ENCODE measurements at regions not wholly inside any gene's neighbourhood (a gene's known extent, or its start where the extent isn't known, plus 50 kb on each side); places are given as distances from the start of the nearest gene placed in this dataset.

DNA sequence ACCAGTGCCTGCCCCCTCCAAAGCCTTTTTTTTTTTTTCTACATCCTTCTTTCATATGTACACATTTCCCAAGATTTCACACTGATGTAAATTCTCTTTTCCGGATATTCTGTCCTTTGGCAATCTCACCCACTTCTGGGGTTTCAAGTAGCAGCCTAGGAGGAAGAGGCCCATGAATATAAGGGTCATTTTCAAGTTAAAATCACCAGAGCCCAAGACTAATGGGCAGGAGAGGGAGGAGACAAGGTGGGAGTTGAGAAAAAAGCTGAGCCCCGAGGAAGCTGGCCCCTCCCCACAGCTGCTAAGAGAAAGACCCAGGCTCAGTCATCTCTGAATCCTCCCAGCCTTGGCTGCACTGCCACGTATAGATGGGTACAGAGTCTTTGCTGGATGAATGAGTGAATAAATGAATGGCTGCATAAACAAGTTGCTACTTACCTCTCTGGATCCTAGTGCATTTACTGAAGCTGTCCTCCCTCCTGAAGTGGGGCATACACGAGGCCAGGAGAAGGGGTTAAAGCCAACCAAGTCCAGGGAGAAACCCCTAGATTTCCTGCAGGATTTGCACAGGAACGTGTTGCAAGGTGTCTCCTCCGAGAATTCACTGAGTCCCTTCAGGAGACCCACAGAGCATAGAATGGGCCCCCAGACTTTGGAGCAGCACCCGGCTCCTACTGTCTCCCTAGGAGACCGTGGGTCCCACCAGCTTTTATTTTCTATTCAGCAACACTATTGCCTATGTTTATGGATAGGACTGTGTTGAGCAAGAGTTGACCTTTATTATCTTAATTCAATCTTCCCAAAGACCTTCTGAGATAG is 100.8 kb upstream of the LIPC start:
- no peak for DNase-seq

DNA sequence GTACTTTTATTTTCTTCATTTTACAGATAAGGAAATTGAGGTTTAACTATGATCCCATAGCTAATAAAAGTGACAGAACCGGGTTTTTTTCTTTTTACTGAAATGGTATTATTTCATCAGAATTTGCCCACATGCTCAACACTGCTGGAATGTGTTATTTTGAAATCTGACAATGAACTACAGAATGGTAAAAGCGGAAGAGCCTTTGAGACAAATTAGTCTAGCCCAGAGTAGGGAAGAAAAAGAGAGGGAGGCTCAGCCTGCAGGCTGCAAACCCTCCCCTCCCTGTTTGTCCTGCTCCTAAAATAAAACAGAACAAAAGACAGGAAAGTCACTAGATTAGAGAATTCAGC is 100.3 kb upstream of the LIPC start:
- DNase-seq, result peak; percentile 78

DNA sequence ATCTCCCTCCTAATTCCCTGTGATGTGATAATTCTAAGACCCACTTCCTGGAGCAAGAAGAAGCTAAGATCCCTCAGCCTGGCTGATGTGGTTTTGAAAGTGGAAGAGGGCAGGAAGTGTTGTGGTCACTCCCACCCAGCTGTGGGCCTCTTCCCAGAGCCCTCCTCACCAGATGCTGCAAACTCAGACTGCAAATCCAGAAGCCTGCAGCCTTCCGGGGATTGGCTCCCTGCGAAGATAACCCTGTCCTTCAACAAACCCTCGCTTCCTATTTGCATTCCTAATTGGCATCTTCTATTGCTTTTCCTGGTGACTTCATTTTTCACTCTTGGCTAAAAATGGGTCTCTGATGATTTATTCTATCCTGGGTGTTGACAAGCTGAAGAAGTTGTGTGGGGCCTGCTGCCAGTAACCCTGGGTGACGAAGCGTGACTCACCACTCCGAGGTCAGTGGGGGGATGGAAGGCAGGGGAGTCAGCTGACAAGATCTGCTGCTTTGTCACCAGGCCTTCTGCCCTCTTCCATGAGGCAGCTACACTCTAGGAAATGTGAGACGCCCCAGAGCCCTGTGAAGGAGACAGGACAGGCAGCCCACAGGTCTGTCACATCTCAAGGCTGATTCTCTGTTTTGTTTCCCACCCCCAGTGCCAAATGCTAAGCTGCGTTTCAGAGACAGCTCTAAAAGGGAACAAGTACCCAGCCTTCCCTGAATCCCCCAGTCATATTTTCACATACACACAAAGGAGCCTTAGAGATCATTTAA is 99.7 kb upstream of the LIPC start:
- DNase-seq, result peak; percentile 97

DNA sequence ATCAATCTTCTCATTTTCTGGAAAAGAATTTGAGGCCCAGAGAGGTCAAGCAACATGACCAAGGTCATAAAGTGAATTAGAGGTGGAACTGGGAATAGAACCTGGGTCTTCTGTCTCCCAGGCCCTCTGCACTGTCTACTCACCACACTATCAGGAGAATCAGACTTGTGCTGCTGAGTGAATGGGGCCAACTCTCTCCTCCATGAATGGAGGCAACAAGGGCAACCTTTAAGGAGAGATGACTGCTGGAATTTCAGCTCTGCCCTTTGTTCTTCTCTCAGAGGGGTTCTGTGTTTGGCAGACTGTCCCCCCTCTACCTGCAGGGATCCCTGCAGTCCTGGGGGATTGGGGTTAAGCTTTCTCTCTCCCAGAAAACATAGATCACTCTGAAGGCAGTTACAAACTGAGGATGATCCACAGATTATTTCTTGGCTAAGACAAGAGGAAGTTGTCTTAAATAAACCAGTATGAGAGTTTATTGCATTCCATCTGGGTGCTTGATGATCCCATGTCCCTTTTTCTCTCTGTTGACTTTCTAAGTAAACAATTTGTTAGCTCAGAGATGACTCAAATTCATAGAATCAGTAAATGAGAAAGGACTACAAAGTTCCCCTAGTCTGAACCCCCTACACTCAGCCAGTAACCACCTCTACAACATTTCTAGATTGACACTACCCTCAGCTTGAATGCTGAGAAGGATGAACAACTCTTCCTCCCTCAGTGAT is 99.0 kb upstream of the LIPC start:
- no peak for DNase-seq

DNA sequence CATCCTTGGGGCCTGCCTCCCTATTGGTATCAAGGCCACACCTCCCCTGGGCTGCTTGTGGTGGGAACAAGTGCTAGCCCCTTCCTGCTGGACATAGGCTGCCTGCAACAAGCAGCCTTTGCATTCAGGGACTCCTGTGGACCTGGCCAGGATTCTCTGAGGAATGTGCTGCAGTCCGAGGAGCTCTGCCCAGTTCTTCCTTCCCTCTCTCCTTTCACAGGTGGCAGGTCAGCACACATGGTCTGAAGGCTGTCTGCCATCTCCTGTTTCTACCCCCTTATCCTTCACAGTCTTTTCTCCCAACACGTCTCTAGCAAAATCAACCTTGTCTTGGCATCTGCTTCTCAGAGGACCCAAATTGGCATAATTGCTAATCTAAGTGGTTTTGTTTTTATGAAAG is 97.0 kb upstream of the LIPC start:
- DNase-seq, result no peak

DNA sequence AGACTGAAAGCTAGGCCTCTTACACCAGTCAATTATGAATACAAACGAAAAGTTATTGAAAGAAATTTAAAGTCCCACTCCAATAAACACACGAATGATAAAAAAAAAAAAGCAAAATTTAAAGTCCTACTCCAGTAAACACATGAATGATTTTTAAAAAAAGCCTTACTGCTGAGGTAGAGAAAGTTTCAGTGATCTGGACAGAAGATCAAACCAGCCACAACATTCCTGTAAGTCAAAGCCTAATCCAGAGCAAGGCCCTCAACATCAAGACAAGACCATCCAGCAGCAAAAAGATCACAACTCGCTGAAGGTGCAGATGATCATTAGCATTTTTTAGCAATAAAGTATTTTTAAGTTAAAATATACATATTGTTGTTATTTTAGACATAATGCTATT is 95.6 kb upstream of the LIPC start:
- no peak for DNase-seq

DNA sequence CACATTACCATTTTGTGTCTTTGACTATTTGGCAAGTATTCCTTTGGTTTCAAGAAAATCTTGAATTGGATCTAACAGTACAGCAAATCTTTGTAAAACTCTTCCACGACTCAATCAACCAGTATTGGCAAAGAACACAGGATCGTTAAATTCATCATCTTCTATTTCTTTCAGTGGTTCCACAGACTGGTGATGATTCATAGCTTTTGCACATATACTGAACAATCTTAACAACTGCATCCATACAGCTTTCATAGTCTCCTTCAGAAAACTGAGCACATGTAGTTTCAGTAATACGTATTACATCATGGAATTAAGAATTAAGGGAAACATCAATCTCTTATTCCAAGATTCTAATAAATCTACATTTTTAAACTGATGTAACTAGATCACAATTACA is 91.6 kb upstream of the LIPC start:
- DNase-seq, result no peak

DNA sequence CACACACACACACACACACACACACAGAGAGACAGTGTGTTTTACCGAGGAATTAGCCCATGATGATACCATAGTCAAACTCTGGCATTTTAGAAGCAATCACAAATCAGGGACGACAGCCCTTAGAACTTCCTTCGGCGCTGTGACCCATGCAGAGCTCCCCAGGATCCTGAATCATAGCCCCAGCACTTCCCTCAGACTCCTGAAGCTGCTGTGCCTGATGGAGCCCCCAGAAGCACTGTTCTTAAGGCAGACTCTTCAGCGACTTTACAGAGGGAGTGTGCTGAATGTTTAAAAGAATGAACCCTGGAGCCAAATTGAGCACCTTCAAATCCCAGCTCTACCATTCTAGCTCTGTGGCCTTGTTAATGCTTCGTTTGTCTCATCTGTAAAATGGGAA is 89.3 kb upstream of the LIPC start:
- DNase-seq, result no peak

DNA sequence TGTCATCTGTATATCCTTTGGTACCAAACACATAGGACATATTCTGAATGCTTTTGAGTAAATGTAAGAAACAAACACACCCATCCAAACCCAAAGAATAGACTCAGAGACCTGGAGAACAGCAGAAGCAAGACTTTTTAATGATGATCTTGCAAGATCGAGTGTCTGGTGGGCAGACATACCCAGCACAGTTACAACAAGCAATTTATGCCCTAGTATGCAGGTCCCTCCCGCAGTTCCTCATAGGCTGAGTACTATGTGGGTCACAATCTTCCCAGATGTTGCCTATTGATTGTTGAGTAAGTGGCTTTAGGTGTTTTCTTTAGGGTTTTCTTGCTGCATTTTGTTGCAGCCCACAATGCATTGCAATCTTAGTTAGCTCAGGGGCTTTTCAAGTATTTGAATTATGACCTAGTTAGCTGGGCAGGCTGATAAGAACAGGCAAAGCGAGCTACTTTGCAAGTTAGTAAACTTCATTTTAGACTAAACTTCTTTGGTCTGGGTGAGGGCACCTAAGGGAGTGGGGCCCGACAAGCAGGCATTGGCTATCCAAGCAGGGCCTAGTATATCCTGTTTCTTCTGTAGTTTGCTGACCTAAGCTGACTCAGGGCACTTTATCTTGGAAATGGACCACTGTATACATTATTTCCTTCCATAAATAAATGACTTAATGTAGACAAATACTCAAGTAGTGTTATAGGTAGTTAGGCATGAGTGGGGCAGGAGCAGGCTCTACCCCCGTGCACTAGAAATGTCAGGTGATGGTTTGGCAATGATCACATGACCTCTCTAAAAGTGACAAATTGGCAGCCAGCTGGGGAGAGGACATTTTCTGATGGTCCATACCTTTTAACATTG is 87.3 kb upstream of the LIPC start:
- peak; percentile 16 for DNase-seq

DNA sequence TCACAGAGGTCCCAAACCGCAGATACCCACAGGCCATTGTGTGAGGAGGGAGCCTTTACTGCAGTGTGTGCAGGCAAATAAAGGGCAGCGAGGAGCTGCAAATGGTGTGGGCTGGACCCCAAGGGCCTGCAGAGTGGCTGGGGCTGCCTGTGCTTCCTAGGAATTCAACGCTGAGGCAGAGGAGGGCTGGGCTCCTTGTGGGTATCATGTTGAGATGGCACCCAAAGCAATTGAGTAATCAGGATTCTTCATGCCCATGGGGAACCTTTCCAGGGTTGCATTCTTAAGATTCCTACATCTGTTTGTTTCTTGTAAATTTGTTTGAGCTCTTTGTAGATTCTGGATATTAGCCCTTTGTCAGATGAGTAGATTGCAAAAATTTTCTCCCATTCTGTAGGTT is 85.4 kb upstream of the LIPC start:
- DNase-seq, result no peak

DNA sequence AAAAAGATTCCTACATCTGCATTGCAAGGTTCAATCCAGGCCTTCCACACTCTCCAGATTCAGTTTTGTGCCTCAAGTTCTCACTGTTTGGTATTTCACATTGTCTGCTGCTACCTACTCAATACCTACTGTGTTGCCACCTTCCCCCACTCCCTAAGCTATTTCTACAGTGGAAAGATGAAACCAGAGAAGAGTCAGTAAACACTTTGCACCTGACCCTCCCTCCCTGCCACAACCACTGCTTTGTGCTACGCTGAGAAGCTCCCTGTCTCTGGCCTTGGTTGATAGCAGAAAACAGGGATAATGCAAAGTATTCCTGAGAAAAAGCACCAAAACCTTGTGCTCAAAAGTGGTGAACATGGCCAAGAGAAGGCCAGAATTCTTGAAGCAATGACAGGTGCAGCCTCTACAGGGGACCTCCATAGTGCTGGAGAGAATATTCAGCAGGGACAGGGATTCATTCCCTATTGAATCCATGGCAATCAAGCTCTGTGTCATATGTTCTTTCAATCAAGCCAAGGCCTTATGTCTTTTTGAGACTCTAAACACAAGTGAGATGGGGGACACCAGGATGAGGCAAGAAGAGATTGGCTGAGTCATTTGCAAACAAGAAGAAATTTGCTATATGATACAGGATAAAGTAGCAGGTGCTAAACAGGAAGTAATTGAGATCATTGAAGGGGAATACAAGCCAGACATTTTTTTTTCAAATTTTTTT is 83.5 kb upstream of the LIPC start:
- peak; percentile 28 for DNase-seq

DNA sequence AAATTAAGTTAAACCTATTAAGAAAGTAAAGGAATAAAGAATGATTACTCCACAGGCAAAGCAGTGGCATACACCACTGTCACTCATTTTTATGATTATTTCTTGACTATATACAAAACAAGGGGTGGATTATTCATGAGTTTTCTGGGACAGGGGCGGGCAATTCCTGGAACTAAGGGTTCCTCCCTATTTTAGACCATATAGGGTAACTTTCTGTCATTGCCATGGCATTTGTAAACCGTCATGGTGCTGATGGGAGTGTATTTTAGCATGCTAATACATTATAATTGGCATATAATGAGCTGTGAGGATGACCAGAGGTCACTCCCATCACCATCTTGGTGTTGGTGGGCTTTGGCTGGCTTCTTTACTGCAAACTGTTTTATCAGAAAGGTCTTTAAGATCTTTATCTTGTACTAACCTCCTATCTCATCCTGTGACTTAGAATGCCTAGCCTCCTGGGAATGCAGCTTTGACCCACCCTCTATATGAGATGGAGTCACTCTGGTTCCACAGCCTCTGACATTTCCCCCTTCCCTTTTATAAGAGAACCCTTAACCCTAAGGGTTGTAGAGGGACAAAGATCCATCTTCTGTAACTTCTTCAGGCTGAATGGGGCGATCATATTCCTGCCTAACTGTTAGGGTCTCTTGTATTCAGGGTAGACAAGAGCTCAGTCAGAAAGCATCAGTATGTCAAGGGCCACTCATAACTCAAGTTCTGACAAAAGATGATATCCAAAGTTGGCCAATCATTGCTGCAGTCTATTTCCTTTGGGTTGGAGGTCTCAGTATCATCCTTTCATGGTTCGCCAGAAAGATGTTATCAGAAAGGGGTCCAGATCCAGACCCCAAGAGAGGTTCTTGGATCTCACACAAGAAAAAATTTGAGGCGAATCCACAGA is 79.5 kb upstream of the LIPC start:
- no peak for DNase-seq

DNA sequence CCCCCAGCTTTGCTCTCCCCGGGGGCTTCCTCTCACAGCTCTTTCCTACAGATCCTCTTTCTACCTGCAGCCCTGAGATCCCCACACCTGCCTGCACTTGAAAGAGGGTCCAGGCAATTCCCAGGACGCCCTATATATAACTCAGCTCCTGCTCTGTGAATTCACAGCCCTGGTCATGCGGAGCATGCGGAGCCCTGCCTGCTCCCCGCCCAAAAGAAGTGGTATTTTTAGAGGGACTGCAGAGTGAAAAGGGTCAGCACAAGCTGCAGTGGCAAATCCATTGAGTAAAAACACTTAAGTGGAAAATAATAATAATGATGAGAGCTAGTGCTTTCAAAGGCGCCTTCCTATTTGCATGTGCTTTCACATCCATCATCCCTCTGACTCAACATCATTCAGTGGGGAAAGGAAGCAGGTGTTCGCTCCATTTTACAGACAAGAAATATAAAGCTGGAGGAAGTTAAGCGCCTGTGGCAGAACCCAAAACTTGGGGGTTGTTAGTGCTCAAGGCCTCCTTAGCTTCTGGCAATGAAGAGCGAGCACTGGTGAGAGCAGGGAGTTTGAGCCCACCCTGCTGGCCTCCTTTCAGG is 76.3 kb upstream of the LIPC start:
- peak; percentile 23 for DNase-seq

DNA sequence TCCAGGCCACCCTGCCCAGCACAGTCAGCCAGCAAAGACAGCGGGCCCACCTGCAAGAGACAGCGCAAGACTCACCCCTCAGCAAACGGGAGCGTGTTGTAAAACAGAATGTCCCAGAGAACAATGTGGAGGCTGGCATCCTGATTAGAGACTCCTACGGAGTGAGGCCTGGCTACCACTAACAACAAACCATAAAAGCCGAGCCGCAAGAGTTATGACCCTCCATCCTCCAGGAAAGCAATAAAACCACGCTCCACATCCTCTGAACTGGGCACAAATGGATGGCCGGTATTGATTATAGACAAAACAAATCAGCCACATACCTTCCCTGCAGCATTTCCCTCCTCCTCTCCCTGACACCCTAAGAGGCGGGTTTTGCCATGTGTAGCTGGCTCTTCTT is 75.8 kb upstream of the LIPC start:
- no peak for DNase-seq

DNA sequence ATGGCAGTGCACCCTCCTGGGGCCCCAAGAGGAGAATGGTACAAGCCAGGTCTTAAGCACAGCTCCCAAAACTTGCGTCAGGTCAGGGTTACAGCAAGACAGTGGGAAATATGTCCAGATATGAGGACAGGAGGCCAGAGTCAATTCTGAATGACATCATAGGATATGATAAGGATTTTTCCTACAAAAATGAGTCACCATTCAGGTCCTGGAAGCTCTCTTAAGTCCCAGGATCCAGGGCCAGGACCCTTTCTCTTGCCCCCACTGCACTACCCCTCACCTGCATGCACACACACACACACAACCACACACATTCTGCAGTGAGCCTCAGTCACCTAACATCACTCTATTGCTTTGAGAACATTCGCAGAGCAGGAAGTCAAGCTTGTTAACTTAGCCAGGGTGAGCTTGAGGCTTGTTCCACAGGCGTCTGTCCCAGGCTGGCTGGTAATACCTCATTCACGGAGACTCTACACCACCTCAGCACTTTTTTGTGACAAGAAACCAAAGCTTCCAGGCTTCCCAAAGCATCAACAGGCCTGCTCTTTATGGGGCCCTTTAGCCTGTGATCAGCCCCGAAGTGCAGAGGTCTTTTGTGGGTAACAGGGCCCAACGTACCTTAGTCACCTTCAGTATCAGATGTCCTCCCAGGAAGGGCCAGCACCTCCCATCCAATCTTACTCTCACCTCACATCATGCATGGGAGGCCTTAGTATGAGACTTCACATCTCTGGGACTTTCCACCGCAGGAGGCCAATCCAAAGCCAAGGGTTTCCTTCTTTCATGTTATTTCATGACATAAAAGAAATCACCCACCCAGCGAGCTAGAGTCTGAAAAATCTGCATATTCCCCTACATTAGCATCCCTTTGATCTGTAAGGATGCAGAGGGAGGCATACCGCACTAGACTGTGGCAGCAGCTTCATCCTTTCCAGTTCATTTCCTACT is 74.0 kb upstream of the LIPC start:
- no peak for DNase-seq

DNA sequence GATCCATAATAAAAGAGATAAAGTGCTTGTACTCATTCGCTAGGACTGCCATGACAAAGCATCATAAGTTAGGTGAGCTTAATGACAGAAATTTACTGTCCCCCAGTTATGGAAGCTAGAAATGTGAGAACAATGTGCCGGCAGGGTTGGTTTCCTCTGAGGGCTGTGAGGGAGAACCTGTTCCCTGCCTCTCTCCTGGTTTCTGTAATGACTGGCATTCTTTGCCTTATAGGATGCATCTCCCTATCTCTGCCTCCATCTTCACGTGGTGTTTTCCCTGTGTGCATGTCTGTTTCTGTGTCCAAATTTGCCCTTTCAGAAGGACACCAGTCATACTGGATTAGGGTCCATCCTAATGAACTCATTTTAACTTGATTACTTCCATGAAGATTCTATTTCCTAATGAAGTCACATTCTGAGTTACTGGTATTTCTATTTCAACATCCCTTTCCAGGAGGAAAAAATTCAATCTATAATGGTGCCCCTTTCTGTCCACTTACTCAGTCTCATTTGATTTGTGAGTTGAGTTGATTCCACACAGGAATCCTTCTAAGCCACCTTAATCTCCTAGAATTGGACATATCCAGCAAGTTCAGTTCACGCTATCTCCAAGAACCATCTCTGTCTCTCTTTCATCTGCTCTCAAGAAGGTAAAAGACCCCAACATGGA is 71.2 kb upstream of the LIPC start:
- DNase-seq, result no peak

DNA sequence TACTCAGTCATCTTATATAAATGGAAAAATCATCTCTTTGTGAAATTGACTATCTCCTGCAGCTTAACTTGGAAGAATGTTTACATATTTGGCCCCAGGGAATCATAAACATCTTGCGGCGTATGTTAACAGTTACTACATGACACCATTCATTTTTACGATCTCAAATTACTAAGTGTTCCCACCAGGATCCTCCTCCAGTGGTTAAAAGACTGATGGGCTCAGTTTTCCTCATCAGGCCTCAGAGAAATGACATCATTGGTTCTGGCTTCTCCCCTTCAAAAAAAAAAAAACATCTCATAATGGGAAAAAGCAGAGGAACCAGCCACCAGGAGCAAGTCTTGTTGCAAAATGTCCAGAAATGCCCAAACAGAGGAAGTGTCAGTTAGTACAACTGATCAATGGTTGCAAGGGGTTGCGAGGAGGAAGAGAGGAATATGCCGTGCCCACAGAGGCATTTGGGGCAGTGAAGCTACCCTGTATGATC is 70.5 kb upstream of the LIPC start:
- DNase-seq, result no peak

DNA sequence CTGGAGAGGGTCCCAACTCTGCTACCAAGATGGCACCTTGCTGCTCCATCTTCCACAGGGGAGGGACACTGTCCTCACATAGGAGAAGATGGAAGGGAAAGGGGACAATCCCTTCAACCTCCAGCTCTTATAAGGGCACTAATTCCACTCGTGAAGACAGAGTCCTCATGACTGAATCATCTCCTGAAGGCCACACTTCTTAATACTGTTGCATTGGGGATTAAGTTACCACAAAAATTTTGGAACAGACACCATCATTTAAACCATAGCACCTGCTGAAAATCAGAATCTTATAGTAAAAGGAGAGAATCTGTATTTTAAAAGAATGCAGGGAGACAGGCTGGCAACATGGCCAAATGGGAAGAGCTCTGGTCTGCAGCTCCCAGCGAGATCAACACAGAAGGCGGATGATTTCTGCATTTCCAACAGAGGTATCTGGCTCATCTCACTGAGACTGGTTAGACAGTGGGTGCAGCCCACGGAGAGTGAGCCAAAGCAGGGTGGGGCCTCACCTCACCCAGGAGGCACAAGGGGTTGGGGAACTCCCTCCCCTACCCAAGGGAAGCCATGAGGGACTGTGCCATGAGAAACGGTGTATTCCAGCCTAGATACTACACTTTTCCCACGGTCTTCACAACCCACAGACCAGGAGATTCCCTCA is 69.4 kb upstream of the LIPC start:
- DNase-seq, result no peak

Data from hematopoietic multipotent progenitor cell treated with erythropoietin and hydrocortisone succinate and interleukin-3 and kit ligand, for 4 days (in vitro differentiated cells).